ENCODE measurements at regions not wholly inside any gene's neighbourhood (a gene's known extent, or its start where the extent isn't known, plus 50 kb on each side); places are given as distances from the start of the nearest gene placed in this dataset.

DNA sequence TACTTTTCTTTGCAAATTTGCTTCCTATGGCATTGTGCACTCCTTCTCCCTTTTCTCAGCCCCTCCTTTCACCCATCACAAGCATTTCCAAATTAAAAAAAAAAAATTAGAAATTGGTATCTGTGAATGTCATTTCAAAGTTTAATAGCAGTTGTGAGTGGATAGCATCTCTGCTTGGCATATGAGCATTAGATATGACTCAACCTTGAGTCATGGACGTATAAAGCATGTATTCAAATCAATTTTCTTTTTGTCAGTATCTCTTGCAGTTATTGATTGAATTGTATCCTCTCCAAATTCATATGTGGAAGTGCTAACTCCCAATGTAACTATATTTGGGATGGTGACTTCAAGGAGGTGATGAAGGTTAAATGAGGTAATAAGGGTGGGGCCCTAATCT is 60.1 kb upstream of the MAP3K7 start:
- ATAC-seq (no peak), DNase-seq (ENCODE audit: low read depth in 1 of 2, low spot score in 1 of 2) (no peak), FAIRE-seq (no peak)
- CTCF ChIA-PET, result no interaction called here
- TF ChIP-seq MAFK (IDR thresholded peaks at IDR 0.05; ENCODE audit: partially characterized antibody) (no peak), BHLHE40 (IDR thresholded peaks at IDR 0.05; ENCODE audit: low read depth, low read length) (no peak), REST (IDR thresholded peaks at IDR 0.05) (no peak), EHF (CRISPR knock-in tag; IDR thresholded peaks at IDR 0.05) (no peak), JUNB (IDR thresholded peaks at IDR 0.05) (no peak)
- TF ChIP-seq, protein P1, sequence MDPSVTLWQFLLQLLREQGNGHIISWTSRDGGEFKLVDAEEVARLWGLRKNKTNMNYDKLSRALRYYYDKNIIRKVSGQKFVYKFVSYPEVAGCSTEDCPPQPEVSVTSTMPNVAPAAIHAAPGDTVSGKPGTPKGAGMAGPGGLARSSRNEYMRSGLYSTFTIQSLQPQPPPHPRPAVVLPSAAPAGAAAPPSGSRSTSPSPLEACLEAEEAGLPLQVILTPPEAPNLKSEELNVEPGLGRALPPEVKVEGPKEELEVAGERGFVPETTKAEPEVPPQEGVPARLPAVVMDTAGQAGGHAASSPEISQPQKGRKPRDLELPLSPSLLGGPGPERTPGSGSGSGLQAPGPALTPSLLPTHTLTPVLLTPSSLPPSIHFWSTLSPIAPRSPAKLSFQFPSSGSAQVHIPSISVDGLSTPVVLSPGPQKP (IDR thresholded peaks at IDR 0.05; ENCODE audit: low read depth, low read length), result no peak
- Histone ChIP-seq H3K9me3 (no peaks in the 10 kb centered on the region), H3K4me2 (no peak overlapping the region), H3K4me1 (no peaks in the 10 kb centered on the region), H3K4me3 (no peak overlapping the region), H3K27ac (no peak overlapping the region)
- POLR2A ChIA-PET, result no interaction called here
- WGBS (ENCODE audit: missing lambda C conversion rate), result 6% methylated on average over 1 of the region's 1 CpG

GRCh38 chr6:90645634-90646033 is 58.8 kb upstream of the MAP3K7 start:
- H3K4me2 ChIP-seq, result no peak overlapping the region
- H3K4me3 ChIP-seq, result no peak overlapping the region
- ATAC-seq (no peak), FAIRE-seq (no peak), DNase-seq (ENCODE audit: low read depth in 1 of 2, low spot score in 1 of 2) (no peak)
- no peak overlapping the region for H3K27ac ChIP-seq
- H3K9me3 ChIP-seq, result no peaks in the 10 kb centered on the region
- ChIA-PET POLR2A (no interaction called here), CTCF (interaction anchor here (0.6 to 1.6 kb wide), 2 partner anchors 21 to 258 kb away, joined by 3 to 5 read pairs; no protein-coding TSS in a partner anchor)
- 1% methylated on average over 4 of the region's 4 CpGs for WGBS (ENCODE audit: missing lambda C conversion rate)
- TF ChIP-seq TP53 (CRISPR knock-in tag; IDR thresholded peaks at IDR 0.05), result no peak
- TF ChIP-seq FOXS1 (CRISPR knock-in tag; IDR thresholded peaks at IDR 0.05), result no peak
- no peak for TF ChIP-seq PHF8 (IDR thresholded peaks at IDR 0.05; ENCODE audit: borderline replicate concordance, low read depth)
- H3K4me1 ChIP-seq, result no peaks in the 10 kb centered on the region

DNA sequence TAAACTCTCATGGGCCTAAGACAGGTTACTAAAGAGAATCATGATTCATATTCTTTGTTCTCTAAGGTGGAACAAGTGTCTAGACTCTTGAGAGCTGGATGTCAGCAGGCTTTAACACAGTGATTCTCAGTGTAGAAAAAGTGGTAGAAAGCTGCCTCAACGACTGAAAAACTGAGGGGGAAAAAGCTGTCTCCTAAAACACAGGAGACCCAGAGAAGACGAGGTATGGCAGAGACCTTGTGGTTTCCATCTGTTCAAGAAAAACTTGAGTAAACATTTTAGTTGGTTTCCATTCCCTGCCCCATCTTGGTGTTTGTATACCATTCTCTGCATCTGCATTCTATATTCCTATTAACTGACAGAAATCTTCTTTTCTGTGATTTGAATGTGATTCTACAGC is 57.6 kb upstream of the MAP3K7 start:
- Histone ChIP-seq H3K4me1 (no peaks in the 10 kb centered on the region), H3K4me3 (no peak overlapping the region), H3K4me2 (no peak overlapping the region), H3K9me3 (no peaks in the 10 kb centered on the region), H3K27ac (no peak overlapping the region)
- FAIRE-seq (no peak), ATAC-seq (no peak), DNase-seq (ENCODE audit: low read depth in 1 of 2, low spot score in 1 of 2) (no peak)
- TF ChIP-seq JUNB (IDR thresholded peaks at IDR 0.05), result no peak
- no peak for TF ChIP-seq TFCP2L1 (CRISPR knock-in tag; IDR thresholded peaks at IDR 0.05)
- TF ChIP-seq, protein P1 (IDR thresholded peaks at IDR 0.05; ENCODE audit: low read depth, low read length), result no peak
- no peak for TF ChIP-seq EHF (CRISPR knock-in tag; IDR thresholded peaks at IDR 0.05)
- no peak for TF ChIP-seq FOSB (CRISPR knock-in tag; IDR thresholded peaks at IDR 0.05)
- TF ChIP-seq, protein P2, sequence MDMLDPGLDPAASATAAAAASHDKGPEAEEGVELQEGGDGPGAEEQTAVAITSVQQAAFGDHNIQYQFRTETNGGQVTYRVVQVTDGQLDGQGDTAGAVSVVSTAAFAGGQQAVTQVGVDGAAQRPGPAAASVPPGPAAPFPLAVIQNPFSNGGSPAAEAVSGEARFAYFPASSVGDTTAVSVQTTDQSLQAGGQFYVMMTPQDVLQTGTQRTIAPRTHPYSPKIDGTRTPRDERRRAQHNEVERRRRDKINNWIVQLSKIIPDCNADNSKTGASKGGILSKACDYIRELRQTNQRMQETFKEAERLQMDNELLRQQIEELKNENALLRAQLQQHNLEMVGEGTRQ (IDR thresholded peaks at IDR 0.05), result no peak
- no peak for TF ChIP-seq NFE2L2 (conservative IDR thresholded peaks at IDR 0.05; ENCODE audit: low read length)
- no peak for TF ChIP-seq EHMT2 (IDR thresholded peaks at IDR 0.05; ENCODE audit: low read depth)
- TF ChIP-seq HES2 (IDR thresholded peaks at IDR 0.05), result no peak
- no peak for TF ChIP-seq SREBF2 (IDR thresholded peaks at IDR 0.05)
- no peak for TF ChIP-seq EP300 (IDR thresholded peaks at IDR 0.05)
- no peak for TF ChIP-seq RFX5 (IDR thresholded peaks at IDR 0.05)
- no peak for TF ChIP-seq PBX3 (IDR thresholded peaks at IDR 0.05)
- no peak for TF ChIP-seq CBX2 (IDR thresholded peaks at IDR 0.05; ENCODE audit: borderline replicate concordance, low read depth)
- TF ChIP-seq FOSL2 (IDR thresholded peaks at IDR 0.05), result no peak
- TF ChIP-seq FOSL2 (CRISPR knock-in tag; IDR thresholded peaks at IDR 0.05), result no peak
- TF ChIP-seq, protein P3, sequence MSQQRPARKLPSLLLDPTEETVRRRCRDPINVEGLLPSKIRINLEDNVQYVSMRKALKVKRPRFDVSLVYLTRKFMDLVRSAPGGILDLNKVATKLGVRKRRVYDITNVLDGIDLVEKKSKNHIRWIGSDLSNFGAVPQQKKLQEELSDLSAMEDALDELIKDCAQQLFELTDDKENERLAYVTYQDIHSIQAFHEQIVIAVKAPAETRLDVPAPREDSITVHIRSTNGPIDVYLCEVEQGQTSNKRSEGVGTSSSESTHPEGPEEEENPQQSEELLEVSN (IDR thresholded peaks at IDR 0.05; ENCODE audit: borderline replicate concordance, low read depth), result no peak
- POLR2A ChIA-PET, result no interaction called here
- WGBS (ENCODE audit: missing lambda C conversion rate), result 0% methylated on average over 2 of the region's 2 CpGs
- CTCF ChIA-PET, result interaction anchor here (1.6 kb wide), 1 partner anchor 23 kb away, joined by 3 read pairs; no protein-coding TSS in a partner anchor
